ENCODE measurements at regions not wholly inside any gene's neighbourhood (a gene's known extent, or its start where the extent isn't known, plus 50 kb on each side); places are given as distances from the start of the nearest gene placed in this dataset.

DNA sequence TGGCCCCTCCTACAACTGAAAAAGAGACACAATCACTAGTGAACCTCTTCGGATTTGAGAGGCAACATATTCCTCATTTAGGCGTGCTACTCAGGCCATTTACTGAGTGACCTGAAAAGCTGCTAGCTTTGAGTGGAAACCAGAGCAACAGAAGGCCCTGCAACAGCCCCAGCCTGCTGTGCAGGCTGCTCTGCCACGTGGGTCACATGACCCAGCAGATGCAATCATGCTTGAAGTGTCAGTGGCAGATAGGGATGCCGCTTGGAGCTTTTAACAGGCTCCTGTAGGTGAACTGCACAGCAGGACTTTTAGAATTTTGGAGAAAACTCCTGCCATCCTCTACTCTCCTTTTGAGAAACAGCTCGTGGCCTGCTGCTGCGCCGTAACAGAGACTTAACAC is 578.6 kb upstream of the RAB6C start:
- Histone ChIP-seq H3K4me3 (ENCODE audit: insufficient read depth, low read length, poor library complexity, severe bottlenecking) (no peak overlapping the region), H3K79me2 (ENCODE audit: insufficient read depth, low read length) (no peaks in the 10 kb centered on the region), H3K36me3 (ENCODE audit: low read length) (no peaks in the 10 kb centered on the region), H3K9me2 (replicated peaks; ENCODE audit: insufficient read depth, low read length) (no peaks in the 10 kb centered on the region), H3K4me2 (ENCODE audit: low read depth, low read length, poor library complexity, severe bottlenecking) (no peak overlapping the region), H3K9ac (ENCODE audit: low read length) (no peak overlapping the region), H4K20me1 (ENCODE audit: low read depth, low read length) (no peaks in the 10 kb centered on the region), H3K27ac (ENCODE audit: low read depth, low read length) (no peak overlapping the region), H3F3A (ENCODE audit: insufficient read depth) (no peaks in the 10 kb centered on the region), H2AFZ (ENCODE audit: low read depth, low read length, severe bottlenecking) (no peak overlapping the region), H3K9me3 (ENCODE audit: insufficient read depth, low read length) (no peaks in the 10 kb centered on the region), H3K27me3 (ENCODE audit: low read length) (no peaks in the 10 kb centered on the region)
- TF ChIP-seq EZH2phosphoT487 (conservative IDR thresholded peaks at IDR 0.05; ENCODE audit: low read length) = no peak
- TF ChIP-seq, protein P1, sequence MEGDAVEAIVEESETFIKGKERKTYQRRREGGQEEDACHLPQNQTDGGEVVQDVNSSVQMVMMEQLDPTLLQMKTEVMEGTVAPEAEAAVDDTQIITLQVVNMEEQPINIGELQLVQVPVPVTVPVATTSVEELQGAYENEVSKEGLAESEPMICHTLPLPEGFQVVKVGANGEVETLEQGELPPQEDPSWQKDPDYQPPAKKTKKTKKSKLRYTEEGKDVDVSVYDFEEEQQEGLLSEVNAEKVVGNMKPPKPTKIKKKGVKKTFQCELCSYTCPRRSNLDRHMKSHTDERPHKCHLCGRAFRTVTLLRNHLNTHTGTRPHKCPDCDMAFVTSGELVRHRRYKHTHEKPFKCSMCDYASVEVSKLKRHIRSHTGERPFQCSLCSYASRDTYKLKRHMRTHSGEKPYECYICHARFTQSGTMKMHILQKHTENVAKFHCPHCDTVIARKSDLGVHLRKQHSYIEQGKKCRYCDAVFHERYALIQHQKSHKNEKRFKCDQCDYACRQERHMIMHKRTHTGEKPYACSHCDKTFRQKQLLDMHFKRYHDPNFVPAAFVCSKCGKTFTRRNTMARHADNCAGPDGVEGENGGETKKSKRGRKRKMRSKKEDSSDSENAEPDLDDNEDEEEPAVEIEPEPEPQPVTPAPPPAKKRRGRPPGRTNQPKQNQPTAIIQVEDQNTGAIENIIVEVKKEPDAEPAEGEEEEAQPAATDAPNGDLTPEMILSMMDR (IDR thresholded peaks at IDR 0.05; ENCODE audit: insufficient read depth, low read length, poor library complexity, severe bottlenecking) = no peak

DNA sequence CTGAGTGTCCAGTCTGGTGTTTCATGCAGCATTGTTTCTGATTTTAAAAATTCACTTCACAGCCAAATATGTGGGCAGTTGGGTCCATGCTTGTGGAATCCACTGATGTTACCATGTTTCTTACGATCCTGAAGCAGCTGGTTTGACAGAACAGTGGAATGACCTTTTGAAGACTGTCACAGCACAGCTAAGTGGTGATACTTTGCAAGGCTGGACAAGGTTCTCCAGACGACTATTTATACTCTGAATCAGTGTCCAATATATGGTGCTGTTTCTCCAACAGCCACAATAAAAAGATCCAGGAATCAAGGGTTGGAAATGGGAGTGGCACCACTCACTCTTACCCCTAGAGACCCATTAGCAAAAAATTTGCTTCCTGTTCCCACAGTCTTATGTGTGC is 577.4 kb upstream of the RAB6C start:
- Histone ChIP-seq H3K79me2 (ENCODE audit: insufficient read depth, low read length) (no peaks in the 10 kb centered on the region), H3K36me3 (ENCODE audit: low read length) (no peaks in the 10 kb centered on the region), H3K27ac (ENCODE audit: low read depth, low read length) (no peak overlapping the region), H4K20me1 (ENCODE audit: low read depth, low read length) (no peaks in the 10 kb centered on the region), H3K9ac (ENCODE audit: low read length) (no peak overlapping the region), H3K4me3 (ENCODE audit: insufficient read depth, low read length, poor library complexity, severe bottlenecking) (no peak overlapping the region), H2AFZ (ENCODE audit: low read depth, low read length, severe bottlenecking) (no peak overlapping the region), H3K27me3 (ENCODE audit: low read length) (no peaks in the 10 kb centered on the region), H3F3A (ENCODE audit: insufficient read depth) (no peaks in the 10 kb centered on the region), H3K9me2 (replicated peaks; ENCODE audit: insufficient read depth, low read length) (no peaks in the 10 kb centered on the region), H3K9me3 (ENCODE audit: insufficient read depth, low read length) (no peaks in the 10 kb centered on the region), H3K4me2 (ENCODE audit: low read depth, low read length, poor library complexity, severe bottlenecking) (no peak overlapping the region)
- TF ChIP-seq, protein P1 (IDR thresholded peaks at IDR 0.05; ENCODE audit: insufficient read depth, low read length, poor library complexity, severe bottlenecking) = no peak
- TF ChIP-seq EZH2phosphoT487 (conservative IDR thresholded peaks at IDR 0.05; ENCODE audit: low read length) = no peak

DNA sequence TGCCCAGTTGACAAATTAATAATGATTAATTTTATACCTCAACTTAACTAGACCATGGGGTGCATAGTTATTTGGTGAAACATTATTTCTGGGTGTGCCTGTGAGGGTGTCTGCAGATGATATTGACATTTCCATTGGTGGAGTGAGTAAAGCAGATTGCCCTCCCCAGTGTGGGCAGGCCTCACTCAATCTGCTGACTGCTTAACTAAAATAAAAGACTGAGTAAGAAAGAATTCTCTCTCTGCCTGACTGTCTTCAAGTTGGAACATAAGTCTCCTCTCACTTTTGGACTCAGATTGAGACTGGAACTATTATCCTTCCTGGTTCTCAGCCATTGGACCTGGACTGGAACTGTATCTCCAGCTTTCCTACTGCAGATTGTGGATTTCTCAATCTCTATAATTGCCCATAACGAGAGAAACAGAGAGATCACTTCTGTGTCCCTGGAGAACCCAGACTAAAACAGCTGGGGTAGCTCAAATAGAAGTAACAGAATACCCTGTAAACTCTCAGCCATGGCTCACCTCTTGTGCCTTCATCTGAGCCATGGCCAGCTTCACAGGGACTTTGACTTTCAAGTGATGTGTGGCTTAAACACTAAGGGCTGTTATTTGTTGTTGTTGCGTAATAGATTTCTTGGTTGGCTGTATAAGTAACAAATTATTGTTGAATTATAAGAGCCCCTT is 575.3 kb upstream of the RAB6C start:
- TF ChIP-seq EZH2phosphoT487 (conservative IDR thresholded peaks at IDR 0.05; ENCODE audit: low read length) = no peak
- TF ChIP-seq, protein P1 (IDR thresholded peaks at IDR 0.05; ENCODE audit: insufficient read depth, low read length, poor library complexity, severe bottlenecking) = no peak

More for the DNA sequence above, 575.3 kb upstream of the RAB6C start:
- no peaks in the 10 kb centered on the region for H3K9me2 ChIP-seq (replicated peaks; ENCODE audit: insufficient read depth, low read length)
- H3K4me3 ChIP-seq (ENCODE audit: insufficient read depth, low read length, poor library complexity, severe bottlenecking) = no peak overlapping the region
- no peaks in the 10 kb centered on the region for H3K79me2 ChIP-seq (ENCODE audit: insufficient read depth, low read length)
- H4K20me1 ChIP-seq (ENCODE audit: low read depth, low read length) = no peaks in the 10 kb centered on the region
- H3K9me3 ChIP-seq (ENCODE audit: insufficient read depth, low read length) = no peaks in the 10 kb centered on the region
- no peak overlapping the region for H2AFZ ChIP-seq (ENCODE audit: low read depth, low read length, severe bottlenecking)
- no peaks in the 10 kb centered on the region for H3K36me3 ChIP-seq (ENCODE audit: low read length)
- no peak overlapping the region for H3K4me2 ChIP-seq (ENCODE audit: low read depth, low read length, poor library complexity, severe bottlenecking)
- no peak overlapping the region for H3K27ac ChIP-seq (ENCODE audit: low read depth, low read length)
- no peaks in the 10 kb centered on the region for H3F3A ChIP-seq (ENCODE audit: insufficient read depth)
- no peaks in the 10 kb centered on the region for H3K27me3 ChIP-seq (ENCODE audit: low read length)
- H3K9ac ChIP-seq (ENCODE audit: low read length) = no peak overlapping the region
